Left ventricle myocardium superior (tissue), 1 donor: ENCODE measurements at regions not wholly inside any gene's neighbourhood (a gene's known extent, or its start where the extent isn't known, plus 50 kb on each side); places are given as distances from the start of the nearest gene placed in this dataset.

Experiments
- ATAC-seq: fragments of 200-7000 bp; cut with Tn5 transposase; one replicate; pipeline ENCODE4 v1.9.1; 2020; ENCODE audit warnings: mild to moderate bottlenecking, moderate library complexity
- DNase-seq: peaks from one replicate; pipeline ENCODE4 v3.0.0-alpha.2; 2020
- intact Hi-C: fragments of 100-400 bp; cut with micrococcal nuclease; formaldehyde crosslinking; loops from one replicate; pipeline ENCODE4 v1.11.0; 2022
- donor health status: DM: no; HTN: yes; CAD: no; lungs with severe emphysema.

DNA sequence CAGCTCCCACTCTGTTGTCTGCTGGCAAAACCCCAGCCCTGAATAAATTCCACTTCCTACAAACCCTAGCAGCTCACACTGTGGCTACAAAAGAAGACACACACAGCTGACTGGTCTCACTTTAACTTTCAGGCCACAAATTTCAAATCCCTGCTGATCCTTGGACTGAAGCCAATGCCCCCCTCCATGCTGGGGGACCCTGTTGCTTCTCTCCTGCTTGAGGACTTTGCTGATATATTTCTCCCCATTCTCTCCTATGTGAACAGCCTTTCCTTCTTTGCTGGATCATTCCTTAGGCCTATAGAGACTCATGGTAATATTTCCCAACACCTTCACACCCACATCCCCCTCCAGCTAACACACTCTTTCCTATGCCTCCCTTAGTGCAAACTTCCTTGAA, 79.6 kb upstream of the ADRA1B start:
- no peak for DNase-seq
- intact Hi-C loops: no loop called here
- no peak for ATAC-seq

DNA sequence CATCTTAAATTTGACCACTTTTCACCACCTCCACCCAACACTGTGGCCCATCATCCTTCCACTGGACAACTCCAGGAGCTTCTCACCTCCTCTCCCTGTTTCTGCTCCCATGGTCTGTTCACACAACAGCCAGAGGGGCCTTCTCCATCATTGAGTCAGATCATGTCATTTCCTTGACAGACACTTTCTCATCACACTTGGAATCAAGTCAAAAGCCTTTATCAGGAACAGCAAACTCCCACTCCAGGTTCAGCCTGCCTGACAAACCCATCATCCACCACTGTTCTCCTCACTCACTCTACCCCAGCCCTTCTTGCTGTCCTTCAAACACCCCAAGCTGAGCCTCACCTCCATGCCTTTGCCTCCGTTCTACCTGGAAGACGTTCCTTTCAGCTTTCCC, 78.4 kb upstream of the ADRA1B start:
- ATAC-seq (no peak), DNase-seq (no peak)
- intact Hi-C loops: no loop called here

DNA sequence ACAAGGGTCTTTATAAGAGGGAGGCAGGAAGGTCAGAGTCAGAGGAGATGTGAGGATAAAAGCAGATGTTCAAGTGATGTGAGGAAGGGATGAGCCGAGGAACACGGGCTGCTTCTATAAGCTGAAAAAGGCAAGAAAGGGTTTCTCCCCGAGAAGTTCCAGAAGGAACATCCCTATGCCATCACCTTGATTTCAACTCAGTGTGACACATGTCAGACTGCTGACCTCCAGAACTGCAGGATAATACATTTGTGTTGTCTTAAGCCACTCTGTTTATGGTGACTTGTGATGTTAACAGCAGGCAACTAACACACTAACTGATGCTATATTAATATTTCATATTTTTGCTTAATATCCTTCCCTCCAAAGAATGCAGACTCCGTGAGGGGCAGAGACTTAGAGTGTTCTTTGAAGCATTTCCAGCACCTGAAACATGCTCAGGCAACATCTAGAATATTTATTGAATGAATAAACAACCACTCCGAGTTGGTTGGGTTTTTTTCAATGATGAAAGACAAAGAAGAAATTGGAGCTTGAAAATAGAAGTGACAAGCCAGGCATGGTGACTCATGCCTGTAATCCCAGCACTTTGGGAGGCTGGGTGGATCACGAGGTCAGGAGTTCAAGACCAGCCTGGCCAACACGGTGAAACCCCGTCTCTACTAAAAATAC, 77.6 kb upstream of the ADRA1B start:
- no peak for ATAC-seq
- intact Hi-C loops: no loop called here
- DNase-seq: no peak

DNA sequence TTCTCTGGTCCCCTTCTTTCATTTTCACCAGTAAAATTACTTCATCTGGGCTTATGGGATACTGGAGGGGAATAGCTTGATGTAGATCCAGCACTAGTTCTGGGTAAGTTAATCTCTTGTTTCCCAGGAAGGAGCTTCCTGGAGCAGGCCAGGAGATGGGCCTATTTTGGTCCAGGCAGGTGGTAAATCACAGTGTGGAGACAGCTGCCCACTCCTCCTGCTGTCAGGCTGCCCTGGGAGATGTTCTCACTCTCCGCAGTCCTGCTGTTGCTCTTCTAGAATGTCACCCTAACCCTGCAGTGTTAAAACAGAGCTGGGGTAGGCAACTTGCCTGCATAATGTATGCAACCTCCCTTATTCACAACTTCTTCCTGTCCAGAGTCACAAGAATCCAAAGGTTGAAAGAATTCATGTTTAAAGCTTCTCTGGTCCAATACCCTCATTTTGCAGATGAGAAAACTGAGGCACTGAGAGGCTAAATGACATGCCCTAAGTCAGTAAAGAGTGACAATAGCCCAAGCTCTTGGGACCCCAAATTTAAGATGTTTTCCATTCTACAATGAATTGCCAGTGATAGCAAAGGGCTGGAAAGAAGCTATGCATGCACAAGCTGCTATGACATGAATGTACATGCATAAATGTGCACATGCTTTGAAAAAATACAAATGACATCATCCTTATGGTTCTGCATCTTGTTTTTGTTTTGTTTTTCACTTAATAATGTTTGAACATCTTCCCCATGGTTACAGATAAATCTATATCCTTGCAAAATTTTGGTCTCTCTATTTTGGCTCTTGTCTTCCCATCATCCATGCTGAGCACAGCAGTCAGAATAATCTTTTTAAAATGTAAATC, 71.8 kb upstream of the ADRA1B start:
- ATAC-seq: no peak
- DNase-seq: no peak
- intact Hi-C loops: no loop called here

DNA sequence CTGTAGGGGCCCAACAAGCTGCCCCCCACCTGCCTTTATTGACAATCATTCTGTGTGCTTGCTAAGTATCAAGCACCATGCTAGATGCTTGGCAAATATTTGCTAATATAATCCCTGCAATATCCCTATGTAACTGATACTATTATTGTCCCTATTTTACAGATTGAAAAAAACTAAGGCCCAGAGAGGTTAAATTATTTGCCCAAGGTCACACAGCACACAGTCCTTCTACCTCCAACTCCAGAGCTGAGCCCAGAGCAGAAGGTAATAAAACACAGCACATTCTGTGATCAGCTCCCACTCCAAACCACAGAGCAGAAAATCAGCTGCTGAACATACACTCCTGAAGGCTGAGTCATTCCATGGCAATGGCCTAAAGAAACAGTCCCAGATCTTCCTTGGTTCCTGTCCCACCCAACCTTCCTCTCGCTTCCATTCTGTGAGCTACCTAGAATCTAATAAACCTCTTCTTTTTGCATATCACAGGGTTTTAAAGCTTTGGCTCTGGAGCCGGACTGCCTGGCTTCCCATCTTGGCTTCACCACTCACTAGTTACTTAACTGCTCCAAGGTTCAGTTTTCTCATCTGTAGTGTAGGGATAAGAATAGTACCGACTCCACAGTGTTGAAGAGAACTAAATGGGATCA, 66.7 kb upstream of the ADRA1B start:
- intact Hi-C loops: no loop called here
- DNase-seq: no peak
- ATAC-seq: peak; percentile 48

DNA sequence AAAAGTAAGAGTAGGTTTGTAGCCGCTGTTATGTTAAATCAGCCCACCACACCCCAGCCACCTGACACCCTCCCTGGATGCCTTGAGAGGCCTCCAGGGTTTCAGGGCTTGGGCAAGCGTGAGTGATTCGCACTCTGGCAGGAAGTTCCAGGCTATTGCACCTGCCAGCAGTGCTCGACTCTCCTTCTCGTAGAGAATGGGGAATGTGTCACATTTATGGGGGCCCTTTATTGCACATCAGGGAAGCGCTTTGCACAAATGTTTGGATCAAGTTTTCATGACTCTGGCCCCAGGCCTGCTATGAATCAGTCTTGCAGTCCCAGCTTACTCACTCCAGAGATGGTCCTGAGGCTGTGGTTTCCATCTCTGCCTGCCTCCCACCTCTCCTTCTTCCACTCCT, 66.1 kb upstream of the ADRA1B start:
- no peak for DNase-seq
- ATAC-seq: peak; percentile 66
- intact Hi-C loops: no loop called here

DNA sequence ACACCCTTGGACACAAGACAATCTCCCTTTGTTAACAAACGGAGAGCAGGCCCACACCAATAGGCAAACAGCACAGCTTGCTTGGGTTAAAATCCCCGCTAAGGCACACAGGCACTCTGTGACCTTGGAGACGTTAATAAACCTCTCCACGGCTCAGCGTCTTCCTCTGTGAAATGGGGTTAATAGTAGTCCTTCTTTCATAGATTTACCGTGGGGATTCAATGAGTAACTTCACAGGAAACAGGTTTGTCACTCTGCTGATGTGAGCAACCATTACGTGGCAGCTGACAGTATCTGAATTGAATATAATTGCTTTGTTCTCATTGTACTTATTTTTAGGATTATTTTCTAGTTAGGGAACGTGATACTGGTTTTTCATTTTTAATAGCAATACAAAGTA, 65.2 kb upstream of the ADRA1B start:
- intact Hi-C loops: no loop called here
- DNase-seq (no peak), ATAC-seq (no peak)

DNA sequence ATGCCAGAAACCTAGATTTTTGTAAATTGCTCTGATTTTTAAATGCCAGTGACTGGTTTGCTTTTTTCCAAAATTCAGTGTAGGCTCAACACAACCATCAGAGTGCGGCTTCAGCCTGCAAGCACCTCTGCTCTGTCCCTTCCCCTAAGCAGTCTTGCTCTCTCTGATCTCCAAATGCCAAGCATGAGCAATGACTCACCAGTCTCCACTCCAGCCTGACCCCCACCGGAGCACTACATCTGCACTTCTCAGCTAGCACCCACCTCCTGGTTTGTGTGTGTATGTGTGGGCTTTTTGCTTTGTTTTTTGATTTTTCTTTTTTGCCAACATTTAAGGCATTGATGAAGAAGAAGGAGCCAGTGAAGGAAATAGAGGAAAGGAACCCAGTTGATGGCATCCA, 61.4 kb upstream of the ADRA1B start:
- intact Hi-C loops: no loop called here
- DNase-seq (no peak), ATAC-seq (peak; percentile 26)

DNA sequence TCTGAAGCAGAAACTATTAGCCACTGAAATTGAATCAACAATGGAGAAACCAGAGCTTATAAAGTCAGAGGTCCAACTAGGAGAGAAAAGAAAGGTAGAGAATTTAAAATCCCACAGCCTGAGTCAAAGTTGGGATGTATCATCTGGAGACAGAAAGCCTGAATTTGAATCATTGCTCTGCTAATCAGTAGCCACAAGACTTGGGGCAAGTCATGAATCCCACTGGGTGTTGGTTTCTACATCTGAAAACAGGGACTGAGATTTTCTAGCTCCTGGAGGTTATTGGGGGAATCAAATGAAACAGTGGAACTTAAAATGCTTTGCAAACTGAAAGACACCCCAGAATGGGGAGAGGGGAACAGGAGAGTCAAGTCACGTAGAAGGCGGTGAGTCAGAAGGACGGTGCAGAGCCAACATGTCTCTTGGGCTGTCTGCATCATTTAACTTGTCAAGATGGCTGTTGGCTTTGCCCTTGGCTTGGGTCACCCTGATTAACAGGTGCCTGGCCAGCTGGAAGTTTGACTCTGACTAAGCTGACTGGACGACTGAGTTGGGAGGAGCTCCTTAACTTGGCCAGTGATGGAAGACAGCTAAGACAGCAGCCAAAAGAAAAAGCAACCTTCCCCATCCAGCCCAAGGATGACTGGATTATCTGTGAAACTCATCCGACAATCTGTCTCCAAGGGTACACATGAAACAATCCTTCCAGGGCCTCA, 60.6 kb upstream of the ADRA1B start:
- intact Hi-C loops: no loop called here
- peak; percentile 65 for DNase-seq

DNA sequence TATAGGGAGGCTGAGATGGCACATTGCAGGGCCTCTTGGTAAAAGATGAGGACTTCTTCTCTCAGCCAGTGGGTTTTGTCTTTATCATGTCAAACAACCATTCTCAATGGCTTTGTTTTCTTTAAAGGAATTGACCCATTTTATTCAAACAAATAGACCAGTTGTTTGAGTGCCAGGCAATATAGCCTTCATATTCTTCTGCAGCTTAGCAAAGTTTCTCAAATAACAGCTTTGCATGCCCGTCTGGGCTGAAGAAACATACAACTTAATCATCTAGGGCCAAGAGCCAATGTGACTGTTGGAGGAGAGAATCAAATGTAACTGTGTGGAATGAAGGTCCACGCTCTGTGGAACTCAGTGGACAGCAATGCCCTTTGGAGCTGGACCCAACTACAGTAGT, 57.4 kb upstream of the ADRA1B start:
- no peak for ATAC-seq
- intact Hi-C loops: no loop called here

More for the DNA sequence above, 60.6 kb upstream of the ADRA1B start:
- ATAC-seq: peak; percentile 92

DNA sequence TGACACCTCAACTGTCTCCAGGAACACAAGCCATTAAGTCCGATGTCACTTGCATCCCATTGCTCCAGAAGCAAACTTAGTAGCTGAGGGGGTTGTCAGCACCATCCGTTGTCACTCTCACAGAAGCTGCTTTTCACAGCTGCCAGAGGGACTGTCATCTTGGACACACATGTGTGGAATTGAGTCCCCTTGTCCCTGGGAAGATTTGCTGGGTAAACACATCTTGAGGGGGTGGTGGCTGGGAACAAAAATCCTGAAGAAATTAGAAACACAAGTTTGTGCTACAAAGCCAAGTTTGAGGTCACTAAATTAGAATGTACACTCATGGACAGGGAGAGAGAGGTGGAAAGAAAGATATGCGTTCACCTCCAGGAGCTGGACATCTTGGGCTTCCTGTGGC, 55.2 kb upstream of the ADRA1B start:
- DNase-seq: no peak
- peak; percentile 33 for ATAC-seq
- intact Hi-C loops: no loop called here

More for the DNA sequence above, 57.4 kb upstream of the ADRA1B start:
- DNase-seq: no peak

DNA sequence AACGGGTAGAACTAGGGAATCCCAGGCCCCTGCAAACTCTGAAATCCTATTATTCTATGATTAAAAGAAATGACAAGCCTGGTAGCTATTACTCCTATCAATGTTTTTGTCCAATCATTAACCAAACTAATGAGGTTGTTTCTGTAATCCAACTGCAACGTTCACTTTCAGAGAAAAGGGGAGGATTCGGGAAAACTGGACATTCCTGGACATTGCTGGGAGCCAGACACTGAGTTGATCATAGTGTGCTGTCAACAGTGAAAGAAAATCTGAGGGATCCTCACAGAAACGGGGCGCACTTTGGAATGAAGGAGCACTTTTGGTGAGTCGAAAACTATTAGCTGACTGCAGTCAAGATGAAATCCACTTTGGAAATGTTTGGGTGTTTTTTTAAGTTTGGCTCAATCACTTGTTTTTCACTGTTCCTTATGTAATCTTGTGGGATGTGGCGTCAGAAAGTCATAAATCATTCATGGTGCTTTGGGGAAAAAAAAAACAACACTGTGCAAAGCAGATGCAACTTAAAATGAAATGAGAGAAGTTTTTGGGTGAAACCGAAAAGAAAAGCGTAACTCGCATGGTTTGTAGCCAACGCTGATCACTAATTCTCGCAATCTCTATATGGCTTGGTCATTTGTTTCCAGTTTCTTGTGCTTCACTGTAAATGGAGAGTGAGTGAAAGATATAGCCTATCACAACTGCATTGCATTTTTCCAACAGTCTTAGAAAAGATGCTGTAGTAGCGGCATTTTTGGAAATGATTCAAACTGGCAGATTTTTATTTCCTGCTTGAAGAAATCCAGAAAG, 51.2 kb upstream of the ADRA1B start:
- intact Hi-C loops: no loop called here
- peak; percentile 51 for ATAC-seq
- DNase-seq: no peak

DNA sequence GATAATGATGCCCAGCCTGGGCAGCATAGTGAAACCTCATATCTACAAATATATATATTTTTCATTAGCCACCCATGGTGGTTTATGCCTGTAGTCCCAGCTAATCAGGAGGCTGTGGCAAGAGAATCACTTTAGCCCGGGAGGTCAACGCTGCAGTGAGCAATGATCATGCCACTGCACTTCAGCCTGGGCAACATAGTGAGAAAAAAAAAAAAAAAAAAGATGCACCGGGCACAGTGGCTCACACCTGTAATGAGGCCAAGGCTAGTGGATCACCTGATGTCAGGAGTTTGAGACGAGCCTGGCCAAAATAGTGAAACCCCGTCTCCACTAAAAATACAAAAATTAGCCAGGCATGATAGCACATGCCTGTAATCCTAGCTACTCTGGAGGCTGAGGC, 50.2 kb upstream of the ADRA1B start:
- DNase-seq (no peak), ATAC-seq (no peak)
- intact Hi-C loops: no loop called here
